ENCODE measurements at regions not wholly inside any gene's neighbourhood (a gene's known extent, or its start where the extent isn't known, plus 50 kb on each side); places are given as distances from the start of the nearest gene placed in this dataset.
"Not testable (repeated sequence)": the region's sequence is repeated elsewhere in the genome, so short reads cannot be mapped to it uniquely, and the experiment has no call there.

DNA sequence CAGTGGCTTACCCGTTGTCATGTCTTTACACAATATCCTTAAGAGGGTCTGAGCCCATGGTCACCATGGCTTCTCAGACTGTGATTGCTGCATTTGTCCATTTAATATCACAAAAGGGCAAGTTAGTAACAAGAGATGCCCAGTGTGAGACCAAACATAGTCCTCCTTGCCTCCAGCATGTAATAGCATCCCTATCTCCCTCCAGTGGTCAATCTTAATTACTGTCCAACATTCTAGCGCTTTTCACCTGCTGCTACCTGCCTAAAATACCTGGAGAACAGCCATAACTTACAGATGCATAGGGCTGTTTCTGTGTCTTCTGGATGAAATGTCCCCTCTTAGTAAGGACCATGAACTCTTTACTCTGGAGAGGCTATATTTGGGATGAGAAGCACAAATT, 267.2 kb upstream of the DAB2 start:
- Mint-ChIP-seq H3K27me3 (ENCODE audit: insufficient read depth, unreplicated experiment) (no peaks in the 10 kb centered on the region), H3K27ac (ENCODE audit: low read depth, unreplicated experiment) (no peak overlapping the region), H3K4me1 (ENCODE audit: insufficient read depth, unreplicated experiment) (no peaks in the 10 kb centered on the region), H3K9me3 (ENCODE audit: unreplicated experiment) (no peaks in the 10 kb centered on the region), H3K4me3 (ENCODE audit: unreplicated experiment) (no peak overlapping the region), H3K36me3 (ENCODE audit: insufficient read depth, unreplicated experiment) (peaks cover 6% of the 10 kb centered on the region)
- ChIA-PET CTCF (interaction anchor here (1.6 kb wide), 1 partner anchor 22 kb away, joined by 10 read pairs; no protein-coding TSS in a partner anchor), POLR2A (no interaction called here)
- no TSS peak for BruUV-seq (replicated peaks)
- intact Hi-C loops (cut with micrococcal nuclease): loop anchor here (1.0 kb wide), 1 partner anchor 92 kb away; no protein-coding TSS in a partner anchor
- peak; percentile 23 for TF ChIP-seq CTCF (IDR thresholded peaks at IDR 0.05; ENCODE audit: unreplicated experiment)
- DNase-seq (ENCODE audit: unreplicated experiment): peak; percentile 35

- H3K9me3 Mint-ChIP-seq (ENCODE audit: unreplicated experiment): no peaks in the 10 kb centered on the region
- no peak for TF ChIP-seq CTCF (IDR thresholded peaks at IDR 0.05; ENCODE audit: unreplicated experiment)
- intact Hi-C loops (cut with micrococcal nuclease): no loop called here
- CTCF ChIA-PET: interaction anchor here (0.6 to 1.6 kb wide), 5 partner anchors 23 to 1552 kb away, joined by 3 to 10 read pairs (median 3); no protein-coding TSS in a partner anchor
- no peaks in the 10 kb centered on the region for H3K27me3 Mint-ChIP-seq (ENCODE audit: insufficient read depth, unreplicated experiment)
- H3K4me1 Mint-ChIP-seq (ENCODE audit: insufficient read depth, unreplicated experiment): no peaks in the 10 kb centered on the region
- BruUV-seq (replicated peaks): no TSS peak
- POLR2A ChIA-PET: no interaction called here
- peaks cover 6% of the 10 kb centered on the region for H3K36me3 Mint-ChIP-seq (ENCODE audit: insufficient read depth, unreplicated experiment)
- no peak overlapping the region for H3K4me3 Mint-ChIP-seq (ENCODE audit: unreplicated experiment)
- no peak overlapping the region for H3K27ac Mint-ChIP-seq (ENCODE audit: low read depth, unreplicated experiment)
- no peak for DNase-seq (ENCODE audit: unreplicated experiment)
Measured at GRCh38 chr5:39691136-39691535, 266.4 kb upstream of the DAB2 start.

- no peaks in the 10 kb centered on the region for H3K4me1 Mint-ChIP-seq (ENCODE audit: insufficient read depth, unreplicated experiment)
- TF ChIP-seq CTCF (IDR thresholded peaks at IDR 0.05; ENCODE audit: unreplicated experiment): no peak
Measured at GRCh38 chr5:39689919-39690318, 265.1 kb upstream of the DAB2 start.

GRCh38 chr5:39687924-39688323, 263.1 kb upstream of the DAB2 start:
- DNase-seq (ENCODE audit: unreplicated experiment); CTCF ChIA-PET; intact Hi-C loops (cut with micrococcal nuclease); H3K27me3 Mint-ChIP-seq (ENCODE audit: insufficient read depth, unreplicated experiment); H3K36me3 Mint-ChIP-seq (ENCODE audit: insufficient read depth, unreplicated experiment); H3K4me3 Mint-ChIP-seq (ENCODE audit: unreplicated experiment); POLR2A ChIA-PET; BruUV-seq (replicated peaks); H3K9me3 Mint-ChIP-seq (ENCODE audit: unreplicated experiment); H3K4me1 Mint-ChIP-seq (ENCODE audit: insufficient read depth, unreplicated experiment); H3K27ac Mint-ChIP-seq (ENCODE audit: low read depth, unreplicated experiment): not testable (repeated sequence)

More at GRCh38 chr5:39689919-39690318, 265.1 kb upstream of the DAB2 start:
- Mint-ChIP-seq H3K9me3 (ENCODE audit: unreplicated experiment) (no peaks in the 10 kb centered on the region), H3K36me3 (ENCODE audit: insufficient read depth, unreplicated experiment) (peaks cover 6% of the 10 kb centered on the region), H3K27ac (ENCODE audit: low read depth, unreplicated experiment) (no peak overlapping the region), H3K4me3 (ENCODE audit: unreplicated experiment) (no peak overlapping the region), H3K27me3 (ENCODE audit: insufficient read depth, unreplicated experiment) (no peaks in the 10 kb centered on the region)
- no TSS peak for BruUV-seq (replicated peaks)
- DNase-seq (ENCODE audit: unreplicated experiment): no peak
- ChIA-PET CTCF (no interaction called here), POLR2A (no interaction called here)
- intact Hi-C loops (cut with micrococcal nuclease): no loop called here

GRCh38 chr5:39680213-39680612, 255.4 kb upstream of the DAB2 start:
- DNase-seq (ENCODE audit: unreplicated experiment): no peak
- intact Hi-C loops (cut with micrococcal nuclease): no loop called here
- Mint-ChIP-seq H3K27ac (ENCODE audit: low read depth, unreplicated experiment) (no peak overlapping the region), H3K36me3 (ENCODE audit: insufficient read depth, unreplicated experiment) (no peaks in the 10 kb centered on the region), H3K9me3 (ENCODE audit: unreplicated experiment) (no peaks in the 10 kb centered on the region), H3K4me3 (ENCODE audit: unreplicated experiment) (no peak overlapping the region), H3K27me3 (ENCODE audit: insufficient read depth, unreplicated experiment) (no peaks in the 10 kb centered on the region), H3K4me1 (ENCODE audit: insufficient read depth, unreplicated experiment) (no peaks in the 10 kb centered on the region)
- no peak for TF ChIP-seq CTCF (IDR thresholded peaks at IDR 0.05; ENCODE audit: unreplicated experiment)
- POLR2A ChIA-PET: no interaction called here
- BruUV-seq (replicated peaks): no TSS peak
- CTCF ChIA-PET: no interaction called here

All from MCF 10A (cell line).